Activated CD4-positive, alpha-beta T cell treated with anti-CD3 and anti-CD28 coated beads for 48 hours (primary cell): ENCODE measurements at regions not wholly inside any gene's neighbourhood (a gene's known extent, or its start where the extent isn't known, plus 50 kb on each side); places are given as distances from the start of the nearest gene placed in this dataset.

Experiments
- DNase-seq: peaks from one replicate; pipeline ENCODE4 v3.0.0-alpha.2; 2020

GRCh38 chr6:114605656-114606055 lies 262.8 kb upstream of the HS3ST5 start:
- DNase-seq, result no peak

DNA sequence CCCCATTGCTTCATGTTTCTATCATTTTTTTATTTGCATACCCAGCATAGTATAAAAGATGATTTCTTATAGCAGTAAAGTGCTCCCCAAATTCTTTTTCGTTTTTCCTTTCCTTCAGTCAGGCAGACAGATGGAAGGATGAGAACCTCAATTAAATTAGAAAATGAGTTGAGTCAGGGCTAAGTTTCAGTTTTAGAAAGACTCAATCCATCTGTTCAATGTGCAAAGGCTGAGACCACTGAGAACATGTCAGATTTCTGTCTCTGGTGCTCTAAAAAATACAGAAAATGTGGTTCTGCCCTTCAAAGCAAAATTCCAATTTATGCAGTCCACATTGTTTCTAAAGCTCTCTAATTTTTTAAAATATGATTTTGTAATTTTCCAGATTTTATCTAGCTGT lies 257.6 kb upstream of the HS3ST5 start:
- no peak for DNase-seq

DNA sequence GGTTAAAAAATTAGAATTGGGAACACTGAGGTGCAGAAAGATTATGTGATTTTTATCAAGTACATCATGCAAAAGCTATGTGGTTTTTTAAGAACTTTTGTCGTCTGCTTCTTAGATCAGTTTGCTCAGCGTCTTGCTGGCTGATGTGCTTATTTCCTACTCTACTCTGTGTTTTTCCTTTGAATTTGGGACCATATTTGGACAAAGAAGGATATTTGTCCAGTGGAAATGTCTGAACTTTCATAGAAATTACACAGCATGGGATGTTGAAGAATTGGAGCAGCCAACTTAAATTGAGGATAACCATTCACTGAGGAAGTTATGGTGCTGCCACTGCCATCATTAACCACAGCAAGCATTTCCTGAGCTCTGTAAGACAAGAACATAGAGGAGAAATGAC lies 252.8 kb upstream of the HS3ST5 start:
- no peak for DNase-seq

DNA sequence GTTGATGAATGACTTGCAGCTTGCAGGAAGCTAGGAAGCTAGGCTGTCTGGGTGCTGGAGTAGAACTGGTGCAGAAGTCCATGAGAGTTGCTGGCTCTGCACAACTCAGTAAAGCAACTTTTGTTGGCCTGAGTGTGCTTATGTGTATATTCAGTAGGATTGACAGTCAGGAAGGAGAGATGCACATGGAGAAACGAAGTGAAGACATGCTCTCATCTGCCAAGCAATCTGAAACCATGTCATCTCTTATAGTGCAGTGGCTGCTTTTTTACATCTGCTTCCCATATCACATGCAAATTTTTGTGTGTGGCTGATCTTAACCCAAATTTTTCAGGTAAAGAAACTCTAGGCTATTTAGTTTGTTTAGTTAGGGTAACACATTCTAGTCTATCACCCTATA lies 252.4 kb upstream of the HS3ST5 start:
- no peak for DNase-seq

DNA sequence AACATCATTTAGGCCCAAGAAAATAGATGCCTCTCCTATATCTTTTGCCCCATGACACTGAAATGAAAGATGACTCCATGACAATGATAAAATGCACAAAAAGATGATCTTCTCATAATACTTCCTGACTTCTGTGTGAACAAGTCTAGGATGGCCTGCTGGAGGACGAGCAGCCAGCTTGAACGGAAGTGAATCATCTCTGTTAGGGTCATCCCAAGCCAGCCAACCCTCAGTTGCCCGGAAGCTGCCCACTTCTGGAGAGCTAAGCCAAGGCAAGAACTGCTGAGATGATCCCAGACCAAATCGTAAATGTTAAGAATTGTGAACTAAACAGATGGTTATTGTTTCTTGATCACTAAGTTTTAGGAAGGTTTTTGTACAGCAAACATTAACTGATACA lies 249.7 kb upstream of the HS3ST5 start:
- no peak for DNase-seq

DNA sequence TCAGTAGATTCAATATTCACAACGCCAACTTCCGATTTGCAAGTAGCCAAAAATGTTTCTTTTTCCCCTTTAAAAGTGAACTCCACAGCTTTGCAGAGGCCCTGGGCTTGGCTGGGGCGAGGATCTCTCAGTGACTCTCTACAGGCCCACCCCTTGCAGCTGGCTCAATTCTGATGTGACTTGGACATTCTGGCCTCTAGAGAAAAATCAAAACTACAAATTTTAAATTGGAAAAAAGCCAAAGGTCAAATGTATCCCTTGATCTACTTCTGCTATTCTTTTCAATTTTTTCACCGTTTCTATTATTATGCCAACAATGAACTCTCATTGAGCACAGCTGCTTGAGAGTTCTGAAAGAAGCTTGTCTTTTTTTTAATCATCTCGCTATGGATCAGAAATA lies 245.9 kb upstream of the HS3ST5 start:
- DNase-seq, result no peak

- DNase-seq, result no peak
Observed at GRCh38 chr6:114586298-114586697, 243.5 kb upstream of the HS3ST5 start.

DNA sequence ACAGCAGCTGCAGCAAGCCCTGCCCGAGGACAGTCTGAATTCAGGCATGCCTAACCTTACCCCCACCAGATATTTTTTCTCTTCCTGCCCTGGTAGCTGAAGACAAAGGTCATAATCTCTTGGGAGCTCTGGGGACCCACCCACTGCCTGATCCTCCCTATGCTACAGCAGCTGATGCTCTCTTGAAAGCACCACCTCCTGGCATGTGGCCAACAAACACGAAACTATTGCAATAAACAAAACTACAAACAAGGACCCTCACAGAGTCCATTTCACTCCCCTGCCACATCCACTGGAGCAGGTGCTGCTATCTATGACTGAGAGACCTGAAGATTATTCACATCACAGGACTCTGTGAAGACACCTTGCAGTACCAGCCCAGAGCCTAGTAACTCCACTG lies 238.5 kb upstream of the HS3ST5 start:
- DNase-seq, result no peak

DNA sequence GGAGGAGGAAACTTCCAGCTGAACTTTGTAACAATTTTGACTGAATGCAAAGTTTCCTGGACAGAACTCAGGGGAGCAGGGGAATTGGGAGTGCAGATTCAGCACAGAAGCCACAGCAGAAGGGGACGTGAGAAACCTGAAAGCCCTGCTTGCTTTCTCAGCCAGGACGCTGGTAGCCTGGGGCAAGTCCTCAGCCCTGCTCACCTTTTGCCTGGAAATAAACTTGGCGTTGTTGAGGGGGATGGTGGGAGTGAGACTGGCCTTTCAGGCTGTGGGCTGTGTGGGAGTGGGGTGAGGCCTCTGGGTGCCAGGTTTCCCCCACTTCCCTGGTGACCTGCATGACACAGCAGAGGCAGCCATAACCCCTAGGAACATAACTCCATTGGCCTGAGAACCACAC lies 238.1 kb upstream of the HS3ST5 start:
- no peak for DNase-seq

DNA sequence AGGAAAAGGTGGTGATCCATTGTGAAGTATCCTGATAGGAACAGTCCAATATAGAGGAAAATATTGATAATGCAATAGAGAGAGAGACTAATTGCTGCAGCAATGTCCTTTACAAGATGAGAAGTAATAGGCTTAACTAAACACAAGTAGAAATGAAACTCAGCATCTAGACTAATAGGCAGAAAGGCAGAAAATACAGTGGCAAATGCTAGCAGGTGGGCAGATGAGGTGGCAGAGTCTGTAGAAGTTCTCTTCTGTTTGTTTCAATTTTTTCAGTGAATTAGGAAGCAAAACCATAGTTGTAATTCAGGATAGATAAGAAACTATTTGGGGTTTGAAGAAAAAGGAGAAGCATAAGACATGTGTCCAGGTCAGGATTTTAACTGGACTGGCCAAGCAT lies 236.7 kb upstream of the HS3ST5 start:
- no peak for DNase-seq

- DNase-seq, result no peak
Observed at GRCh38 chr6:114577109-114577508, 234.3 kb upstream of the HS3ST5 start.

DNA sequence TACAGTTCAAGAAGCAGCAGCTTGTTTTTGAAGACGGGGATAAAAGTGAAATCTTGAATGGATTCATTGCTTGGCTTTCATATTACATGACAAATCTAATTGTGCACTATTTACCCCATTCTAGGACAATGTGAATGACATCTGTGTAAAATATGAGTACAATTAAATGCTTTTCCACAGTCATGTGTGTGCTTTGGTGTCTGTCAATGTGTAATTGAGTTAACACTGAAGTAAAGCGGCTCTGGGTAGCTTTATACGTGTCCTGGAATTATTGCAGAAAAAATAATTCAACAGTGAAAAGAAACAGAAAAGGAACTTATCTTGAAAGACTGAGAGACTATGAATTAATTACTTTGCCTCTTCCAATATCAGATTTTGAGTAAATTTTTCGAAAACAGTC lies 233.5 kb upstream of the HS3ST5 start:
- DNase-seq, result no peak

DNA sequence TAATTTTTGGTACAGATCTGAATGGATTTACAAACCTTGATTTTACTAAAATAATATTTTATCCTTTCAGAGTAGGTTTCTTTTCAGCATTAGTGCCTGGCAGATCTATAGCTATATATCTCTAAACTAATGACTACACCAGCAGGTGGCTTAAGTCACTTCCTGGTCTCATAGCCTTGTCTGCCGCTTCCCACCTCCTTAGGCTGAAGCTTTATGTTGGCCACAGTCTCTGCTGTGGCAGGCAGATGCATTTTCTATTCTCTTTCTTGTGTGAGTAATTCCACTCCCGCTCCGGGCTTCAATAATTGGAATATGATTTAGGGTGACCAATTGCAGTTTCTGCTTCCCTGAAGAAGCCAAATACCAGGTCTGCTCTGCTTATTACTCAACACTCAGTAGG lies 226.8 kb upstream of the HS3ST5 start:
- DNase-seq, result no peak

DNA sequence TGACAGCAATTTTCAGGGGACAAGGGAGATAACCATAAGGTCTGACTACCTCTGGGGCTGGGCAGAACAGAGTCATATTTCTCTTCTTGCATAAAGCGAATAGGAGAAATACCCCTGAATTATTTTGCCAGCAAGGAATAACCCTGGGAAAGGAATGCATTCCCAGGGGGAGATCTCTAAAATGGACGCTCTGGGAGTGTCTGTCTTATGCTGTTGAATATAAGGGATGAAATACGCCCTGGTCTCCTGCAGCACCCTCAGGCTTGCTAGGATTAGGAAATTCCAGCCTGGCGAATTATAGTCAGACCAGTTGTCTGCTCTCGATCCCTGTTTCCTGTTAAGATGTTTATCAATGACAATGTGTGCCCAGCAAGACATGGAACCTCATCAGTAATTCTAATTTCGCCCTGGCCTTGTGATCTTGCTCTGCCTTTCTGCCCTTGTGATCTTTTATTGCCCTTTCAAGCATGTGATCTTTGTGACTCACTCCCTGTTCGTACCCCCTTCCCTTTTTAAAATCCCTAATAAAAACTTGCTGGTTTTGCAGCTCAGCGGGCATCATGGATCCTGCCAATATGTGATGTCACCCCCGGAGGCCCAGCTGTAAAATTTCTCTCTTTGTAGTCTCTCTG lies 221.6 kb upstream of the HS3ST5 start:
- DNase-seq, result no peak

DNA sequence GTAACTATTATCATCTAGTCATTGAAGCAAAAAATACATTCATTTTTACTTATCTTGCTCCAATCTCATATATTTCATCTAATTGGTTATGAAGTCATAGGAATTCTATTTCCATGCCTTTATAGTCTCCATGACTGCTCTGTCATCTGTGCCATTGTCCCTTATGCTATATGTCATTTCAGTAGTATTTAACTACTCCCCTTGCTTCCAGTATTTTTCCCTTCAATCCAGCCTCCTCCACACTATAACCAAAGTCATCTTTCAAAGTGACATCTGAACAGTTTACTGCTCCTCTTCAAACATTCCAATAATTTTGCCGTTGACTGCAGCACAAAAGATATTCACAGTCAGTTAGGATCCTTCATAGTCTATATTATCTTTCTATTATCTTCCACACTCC lies 216.6 kb upstream of the HS3ST5 start:
- no peak for DNase-seq

DNA sequence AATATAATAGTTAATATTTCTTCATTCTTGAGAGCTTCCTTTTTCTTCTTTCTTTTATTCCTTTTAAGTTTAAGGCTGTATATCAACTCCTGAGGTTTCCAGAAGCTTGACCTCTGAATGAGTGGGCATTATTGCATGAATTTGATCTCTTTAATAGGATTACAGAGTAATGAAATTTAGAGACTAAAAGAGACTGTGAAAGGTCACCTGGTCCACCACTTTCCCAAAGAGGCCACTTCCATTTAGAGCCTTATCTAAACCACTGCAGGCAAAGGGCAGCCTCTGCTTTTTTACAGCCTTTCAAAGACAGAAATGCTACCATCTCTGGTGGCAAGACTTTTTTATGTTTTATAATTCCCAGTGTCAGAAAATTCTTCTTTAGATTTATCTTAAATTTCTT lies 215.3 kb upstream of the HS3ST5 start:
- no peak for DNase-seq

DNA sequence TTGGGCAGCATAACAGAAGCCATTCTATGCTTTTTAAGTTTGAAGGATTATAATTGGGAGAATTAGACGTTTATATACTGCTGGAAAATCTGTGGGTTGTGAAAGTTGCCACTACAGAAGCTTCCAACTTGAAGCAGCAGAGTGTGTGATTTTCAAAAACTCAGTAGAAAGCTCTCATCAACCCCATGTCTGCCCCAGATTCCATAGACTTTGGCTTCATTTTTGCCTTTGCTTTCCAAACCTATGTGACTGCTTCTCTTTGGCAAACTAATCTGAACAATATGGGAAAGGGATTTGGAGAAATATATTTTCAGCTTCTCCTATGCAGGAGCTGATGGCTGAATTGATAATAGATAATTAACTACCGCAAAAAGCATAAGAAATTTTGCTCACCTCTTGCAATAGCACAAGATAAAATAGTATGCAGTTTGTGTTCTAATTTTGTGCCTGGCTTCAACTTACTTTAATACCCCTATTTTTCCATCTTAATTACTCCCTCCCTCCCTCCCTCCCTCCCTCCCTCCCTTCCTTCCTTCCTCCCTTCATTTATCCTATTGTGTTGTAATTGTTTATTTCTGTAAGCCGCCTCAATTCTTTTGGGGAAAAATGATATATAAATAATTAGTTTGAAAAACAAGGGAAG lies 214.1 kb upstream of the HS3ST5 start:
- DNase-seq, result no peak

- DNase-seq, result no peak
Observed at GRCh38 chr6:114550316-114550715, 207.5 kb upstream of the HS3ST5 start.

DNA sequence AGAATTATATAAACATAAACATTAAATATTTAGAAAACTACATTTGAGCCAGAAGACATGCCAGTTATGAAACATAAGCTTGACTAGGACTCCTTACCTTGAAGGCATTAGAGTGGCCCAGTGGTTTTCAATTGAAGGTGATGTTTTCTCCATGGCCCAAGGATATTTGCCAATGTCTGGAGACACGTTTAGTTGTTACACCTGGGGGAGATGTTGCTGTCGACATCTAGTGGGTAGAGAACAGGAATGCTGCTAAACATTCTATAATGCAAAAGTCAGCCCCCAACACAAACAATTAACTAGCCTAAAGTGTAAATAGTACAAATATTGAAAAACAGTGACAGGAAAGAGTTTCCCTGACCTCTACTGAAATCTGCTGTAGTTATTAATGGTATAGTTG lies 200.9 kb upstream of the HS3ST5 start:
- no peak for DNase-seq

DNA sequence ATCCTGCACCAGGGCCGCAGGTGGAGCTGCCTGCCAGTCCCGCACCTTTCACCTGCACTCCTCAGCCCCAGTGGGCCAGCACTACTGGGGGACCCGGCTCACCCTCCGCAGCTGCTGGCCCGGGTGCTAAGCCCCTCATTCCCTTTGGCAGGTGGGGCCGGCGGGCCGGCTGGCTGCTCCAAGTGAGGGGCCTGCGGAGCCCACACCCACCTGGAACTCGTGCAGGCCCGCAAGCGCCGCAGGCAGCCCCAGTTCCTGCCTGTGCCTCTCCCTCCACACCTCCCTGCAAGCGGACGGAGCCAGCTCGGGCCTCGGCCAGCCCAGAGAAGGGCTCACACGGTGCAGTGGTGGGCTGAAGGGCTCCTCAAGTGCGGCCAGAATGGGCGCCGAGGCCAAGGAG lies 199.0 kb upstream of the HS3ST5 start:
- DNase-seq, result no peak

- no peak for DNase-seq
Observed at GRCh38 chr6:114537977-114538376, 195.2 kb upstream of the HS3ST5 start.

DNA sequence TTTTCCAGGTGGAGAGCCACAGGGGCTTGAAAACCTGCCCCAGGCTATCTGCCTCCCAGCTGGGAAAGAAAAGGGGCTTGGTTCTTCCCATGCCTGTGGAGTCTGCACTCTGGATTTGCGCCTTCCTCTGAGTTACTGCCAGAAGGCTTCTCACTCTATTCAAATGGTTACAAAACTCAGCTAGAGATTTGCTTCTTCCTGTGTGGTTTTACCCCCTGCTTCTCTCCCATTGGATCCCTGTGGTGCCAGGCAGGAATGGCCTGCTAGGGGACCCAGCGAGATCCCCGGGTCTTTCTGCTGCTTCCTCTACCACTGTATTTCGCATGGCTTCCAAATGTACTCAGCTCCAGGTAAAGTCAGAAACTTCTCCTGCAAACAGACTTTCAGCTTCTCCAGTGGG lies 192.0 kb upstream of the HS3ST5 start:
- no peak for DNase-seq

GRCh38 chr6:114524081-114524480 lies 181.3 kb upstream of the HS3ST5 start:
- DNase-seq, result no peak

DNA sequence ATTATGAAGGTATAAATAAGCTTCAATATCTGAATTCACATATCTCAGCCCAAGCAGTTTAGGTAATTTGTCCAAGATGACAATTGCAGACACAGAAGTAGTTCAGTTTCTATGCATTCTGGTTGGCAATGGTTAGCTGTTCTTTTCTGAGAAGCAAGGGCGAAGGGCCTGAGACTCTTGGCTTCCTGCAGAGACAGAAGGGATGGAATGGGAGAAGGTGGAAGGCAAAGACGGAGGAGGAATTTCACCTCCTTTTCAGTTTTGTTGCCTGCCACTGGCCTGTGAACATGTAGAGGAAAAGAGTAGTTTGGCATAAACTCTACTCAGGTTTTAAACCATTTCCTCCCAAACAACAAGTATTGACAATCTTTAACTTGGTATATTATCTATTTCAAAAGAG lies 180.7 kb upstream of the HS3ST5 start:
- DNase-seq, result no peak

DNA sequence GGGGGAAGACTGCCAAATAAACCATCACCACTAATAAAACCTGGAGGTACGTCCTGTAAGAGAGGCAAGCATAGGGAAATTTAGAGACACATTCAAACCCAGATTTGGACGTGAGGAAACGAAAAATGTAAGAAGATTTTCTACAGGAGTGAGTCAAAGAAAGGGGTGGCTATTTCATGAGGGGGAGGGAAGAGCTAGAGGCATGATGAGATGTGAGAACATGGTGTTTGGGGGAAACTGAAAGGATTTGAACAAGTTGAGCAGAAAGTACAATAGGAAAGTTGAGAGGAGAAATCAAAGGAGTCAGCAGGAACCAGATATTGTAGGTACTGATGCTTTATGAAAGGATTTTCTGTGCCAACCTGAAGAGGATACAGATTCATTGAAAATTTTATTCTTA lies 179.1 kb upstream of the HS3ST5 start:
- no peak for DNase-seq
